ENCODE measurements at regions not wholly inside any gene's neighbourhood (a gene's known extent, or its start where the extent isn't known, plus 50 kb on each side); places are given as distances from the start of the nearest gene placed in this dataset.
"Not testable (repeated sequence)": the region's sequence is repeated elsewhere in the genome, so short reads cannot be mapped to it uniquely, and the experiment has no call there.

GRCh38 chr6:67878216-67878615, 756.9 kb upstream of the ADGRB3 start:
- not testable (repeated sequence) for H3K36me3 ChIP-seq; DNase-seq; H3K27me3 ChIP-seq (ENCODE audit: insufficient read depth, low read depth, severe bottlenecking)

DNA sequence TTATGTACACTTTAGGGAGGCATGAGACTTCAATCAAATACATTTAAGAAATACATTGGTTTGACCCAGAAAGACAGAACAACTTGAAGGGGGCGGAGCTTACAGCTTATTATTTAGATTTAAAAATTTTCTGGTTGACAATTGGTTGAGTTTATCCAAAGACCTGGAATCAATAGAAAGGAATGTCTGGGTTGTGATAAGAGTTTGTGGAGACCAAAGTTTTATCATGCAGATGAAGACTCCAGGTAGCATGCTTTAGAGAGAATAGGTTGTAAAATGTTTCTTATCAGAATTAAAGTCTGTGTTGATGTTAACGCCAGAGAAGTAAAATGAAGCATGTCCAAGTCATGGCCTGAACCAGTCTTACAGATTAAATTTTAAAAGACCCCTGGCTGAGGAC, 757.8 kb upstream of the ADGRB3 start:
- no peak for DNase-seq
- Histone ChIP-seq H3K27ac (no peak overlapping the region), H3K27me3 (ENCODE audit: insufficient read depth, low read depth, severe bottlenecking) (no peaks in the 10 kb centered on the region), H3K4me3 (ENCODE audit: low read depth, low read length) (no peak overlapping the region), H3K9me3 (ENCODE audit: severe bottlenecking) (no peaks in the 10 kb centered on the region), H3K36me3 (no peaks in the 10 kb centered on the region)
- TF ChIP-seq, protein P1, sequence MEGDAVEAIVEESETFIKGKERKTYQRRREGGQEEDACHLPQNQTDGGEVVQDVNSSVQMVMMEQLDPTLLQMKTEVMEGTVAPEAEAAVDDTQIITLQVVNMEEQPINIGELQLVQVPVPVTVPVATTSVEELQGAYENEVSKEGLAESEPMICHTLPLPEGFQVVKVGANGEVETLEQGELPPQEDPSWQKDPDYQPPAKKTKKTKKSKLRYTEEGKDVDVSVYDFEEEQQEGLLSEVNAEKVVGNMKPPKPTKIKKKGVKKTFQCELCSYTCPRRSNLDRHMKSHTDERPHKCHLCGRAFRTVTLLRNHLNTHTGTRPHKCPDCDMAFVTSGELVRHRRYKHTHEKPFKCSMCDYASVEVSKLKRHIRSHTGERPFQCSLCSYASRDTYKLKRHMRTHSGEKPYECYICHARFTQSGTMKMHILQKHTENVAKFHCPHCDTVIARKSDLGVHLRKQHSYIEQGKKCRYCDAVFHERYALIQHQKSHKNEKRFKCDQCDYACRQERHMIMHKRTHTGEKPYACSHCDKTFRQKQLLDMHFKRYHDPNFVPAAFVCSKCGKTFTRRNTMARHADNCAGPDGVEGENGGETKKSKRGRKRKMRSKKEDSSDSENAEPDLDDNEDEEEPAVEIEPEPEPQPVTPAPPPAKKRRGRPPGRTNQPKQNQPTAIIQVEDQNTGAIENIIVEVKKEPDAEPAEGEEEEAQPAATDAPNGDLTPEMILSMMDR (IDR thresholded peaks at IDR 0.05; ENCODE audit: low read depth, low read length): no peak

More at GRCh38 chr6:67878216-67878615, 756.9 kb upstream of the ADGRB3 start:
- H3K27ac ChIP-seq; H3K4me3 ChIP-seq (ENCODE audit: low read depth, low read length); H3K9me3 ChIP-seq (ENCODE audit: severe bottlenecking): not testable (repeated sequence)

- Histone ChIP-seq H3K36me3 (no peaks in the 10 kb centered on the region), H3K27ac (no peak overlapping the region), H3K4me3 (ENCODE audit: low read depth, low read length) (no peak overlapping the region), H3K27me3 (ENCODE audit: insufficient read depth, low read depth, severe bottlenecking) (no peaks in the 10 kb centered on the region), H3K9me3 (ENCODE audit: severe bottlenecking) (no peaks in the 10 kb centered on the region)
- TF ChIP-seq, protein P1 (IDR thresholded peaks at IDR 0.05; ENCODE audit: low read depth, low read length): no peak
- DNase-seq: no peak
Measured at GRCh38 chr6:67875877-67876383, 759.2 kb upstream of the ADGRB3 start.

DNA sequence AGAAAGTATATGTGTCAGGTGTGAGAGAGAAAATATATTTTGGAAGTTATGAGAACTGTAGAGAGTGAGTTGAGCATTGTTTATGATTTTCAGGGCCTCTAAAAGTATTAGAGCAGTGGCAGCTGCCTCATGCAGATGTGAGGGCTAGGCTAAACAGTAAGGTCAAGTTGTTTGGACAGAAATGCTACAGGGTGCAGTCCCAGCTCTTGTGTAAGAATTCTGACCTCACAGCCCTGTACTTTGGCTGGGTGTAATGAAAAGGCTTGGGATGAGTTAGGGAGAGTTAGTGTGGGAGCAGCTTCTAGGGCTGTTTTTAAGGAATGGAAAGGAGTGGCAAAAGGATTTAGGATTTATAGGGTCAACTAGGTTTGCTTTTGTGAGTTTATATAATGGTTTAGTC, 764.8 kb upstream of the ADGRB3 start:
- DNase-seq: no peak
- no peaks in the 10 kb centered on the region for H3K36me3 ChIP-seq
- no peak overlapping the region for H3K4me3 ChIP-seq (ENCODE audit: low read depth, low read length)
- TF ChIP-seq, protein P1 (IDR thresholded peaks at IDR 0.05; ENCODE audit: low read depth, low read length): no peak
- no peak overlapping the region for H3K27ac ChIP-seq
- no peaks in the 10 kb centered on the region for H3K9me3 ChIP-seq (ENCODE audit: severe bottlenecking)
- no peaks in the 10 kb centered on the region for H3K27me3 ChIP-seq (ENCODE audit: insufficient read depth, low read depth, severe bottlenecking)

DNA sequence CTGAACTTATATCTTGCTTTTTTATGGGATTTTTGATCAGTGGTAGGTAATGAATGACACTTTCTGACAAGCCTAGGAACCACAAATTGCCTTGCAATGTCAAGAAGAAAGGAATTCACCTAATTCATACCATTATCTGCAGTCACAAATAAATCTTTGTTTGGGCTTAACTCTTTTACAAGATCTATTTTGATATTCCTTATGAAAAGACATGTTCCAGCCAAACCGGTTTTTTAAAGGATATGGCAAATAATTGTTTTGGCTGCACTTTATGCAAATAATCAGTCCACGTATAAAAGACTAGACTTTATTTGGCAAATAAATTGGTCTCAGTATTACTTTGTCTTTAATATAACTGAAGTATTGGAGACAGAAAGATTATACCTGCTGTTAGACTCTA, 771.7 kb upstream of the ADGRB3 start:
- H3K27me3 ChIP-seq (ENCODE audit: insufficient read depth, low read depth, severe bottlenecking): no peaks in the 10 kb centered on the region
- H3K27ac ChIP-seq: no peak overlapping the region
- H3K36me3 ChIP-seq: no peaks in the 10 kb centered on the region
- H3K9me3 ChIP-seq (ENCODE audit: severe bottlenecking): no peaks in the 10 kb centered on the region
- TF ChIP-seq, protein P1 (IDR thresholded peaks at IDR 0.05; ENCODE audit: low read depth, low read length): no peak
- no peak for DNase-seq
- no peak overlapping the region for H3K4me3 ChIP-seq (ENCODE audit: low read depth, low read length)

DNA sequence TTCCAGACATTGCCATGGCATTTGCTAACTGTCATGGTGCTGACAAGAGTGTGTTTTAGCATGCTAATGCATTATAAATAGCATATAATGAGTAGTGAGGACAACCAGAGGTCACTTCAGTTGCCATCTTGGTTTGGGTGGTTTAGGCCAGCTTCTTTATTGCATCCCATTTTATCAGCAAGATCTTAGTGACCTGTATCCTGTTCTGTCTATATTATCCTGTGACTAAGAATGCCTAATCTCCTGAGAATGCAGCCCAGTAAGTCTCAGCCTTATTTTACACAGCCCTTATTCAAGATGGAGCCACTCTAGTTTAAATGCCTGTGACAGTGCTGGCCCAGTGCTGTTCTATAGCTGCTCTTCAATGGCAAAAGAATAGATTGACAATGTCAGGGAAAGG, 781.0 kb upstream of the ADGRB3 start:
- H3K27ac ChIP-seq: no peak overlapping the region
- no peaks in the 10 kb centered on the region for H3K36me3 ChIP-seq
- no peaks in the 10 kb centered on the region for H3K27me3 ChIP-seq (ENCODE audit: insufficient read depth, low read depth, severe bottlenecking)
- no peak for DNase-seq
- H3K4me3 ChIP-seq (ENCODE audit: low read depth, low read length): no peak overlapping the region
- TF ChIP-seq, protein P1 (IDR thresholded peaks at IDR 0.05; ENCODE audit: low read depth, low read length): no peak
- H3K9me3 ChIP-seq (ENCODE audit: severe bottlenecking): no peaks in the 10 kb centered on the region
